Osteoblast (primary cell): ENCODE measurements at regions not wholly inside any gene's neighbourhood (a gene's known extent, or its start where the extent isn't known, plus 50 kb on each side); places are given as distances from the start of the nearest gene placed in this dataset.

Experiments used
- DNase-seq: peaks from one replicate; pipeline ENCODE4 v3.0.0; 2011; ENCODE audit warnings: low spot score, mixed read lengths; ENCODE audit not compliant: insufficient read length; ENCODE audit errors: missing footprints
- H2AFZ ChIP-seq: 2 replicates; pipeline ENCODE4 v1.6.0; 2011; ENCODE audit warnings: mild to moderate bottlenecking, low read length
- H3K27ac ChIP-seq: 2 replicates; pipeline ENCODE4 v1.5.1; 2011; ENCODE audit warnings: mild to moderate bottlenecking, low read depth, low read length, moderate library complexity
- H3K27me3 ChIP-seq: 2 replicates; pipeline ENCODE4 v1.6.0; 2012; ENCODE audit warnings: mild to moderate bottlenecking, control low read depth, inconsistent platforms, low read length, moderate library complexity; ENCODE audit not compliant: insufficient read depth
- H3K36me3 ChIP-seq: 2 replicates; pipeline ENCODE4 v1.5.1; 2011; ENCODE audit warnings: mild to moderate bottlenecking, low read length, control low read depth, moderate library complexity; ENCODE audit not compliant: insufficient read depth
- H3K4me1 ChIP-seq: 2 replicates; pipeline ENCODE4 v1.5.1; 2011; ENCODE audit warnings: mild to moderate bottlenecking, low read length, control low read depth, moderate library complexity; ENCODE audit not compliant: insufficient read depth
- H3K4me2 ChIP-seq: 2 replicates; pipeline ENCODE4 v1.6.0; 2011; ENCODE audit warnings: mild to moderate bottlenecking, low read length; ENCODE audit not compliant: insufficient read depth
- H3K4me3 ChIP-seq: fragments of 200-600 bp; sonication (generic); 3 replicates; pipeline ENCODE4 v1.5.1; 2012; ENCODE audit warnings: mild to moderate bottlenecking, low read length, inconsistent platforms; ENCODE audit not compliant: insufficient read depth
- H3K79me2 ChIP-seq: 2 replicates; pipeline ENCODE4 v1.6.0; 2012; ENCODE audit warnings: mild to moderate bottlenecking, low read length, control low read depth, inconsistent platforms; ENCODE audit not compliant: insufficient read depth
- H3K9me3 ChIP-seq: 2 replicates; pipeline ENCODE4 v1.5.1; 2011; ENCODE audit warnings: low read depth, low read length, control low read depth
- H4K20me1 ChIP-seq: 2 replicates; pipeline ENCODE4 v1.6.0; 2012; ENCODE audit warnings: mild to moderate bottlenecking, low read length, control low read depth; ENCODE audit not compliant: insufficient read depth
- TF ChIP-seq, protein P1 (sequence below): IDR thresholded peaks from 2 replicates; pipeline ENCODE4 v1.5.1; 2011; ENCODE audit warnings: mild to moderate bottlenecking, low read depth, low read length, moderate library complexity; ENCODE audit errors: extremely low read depth

DNA sequence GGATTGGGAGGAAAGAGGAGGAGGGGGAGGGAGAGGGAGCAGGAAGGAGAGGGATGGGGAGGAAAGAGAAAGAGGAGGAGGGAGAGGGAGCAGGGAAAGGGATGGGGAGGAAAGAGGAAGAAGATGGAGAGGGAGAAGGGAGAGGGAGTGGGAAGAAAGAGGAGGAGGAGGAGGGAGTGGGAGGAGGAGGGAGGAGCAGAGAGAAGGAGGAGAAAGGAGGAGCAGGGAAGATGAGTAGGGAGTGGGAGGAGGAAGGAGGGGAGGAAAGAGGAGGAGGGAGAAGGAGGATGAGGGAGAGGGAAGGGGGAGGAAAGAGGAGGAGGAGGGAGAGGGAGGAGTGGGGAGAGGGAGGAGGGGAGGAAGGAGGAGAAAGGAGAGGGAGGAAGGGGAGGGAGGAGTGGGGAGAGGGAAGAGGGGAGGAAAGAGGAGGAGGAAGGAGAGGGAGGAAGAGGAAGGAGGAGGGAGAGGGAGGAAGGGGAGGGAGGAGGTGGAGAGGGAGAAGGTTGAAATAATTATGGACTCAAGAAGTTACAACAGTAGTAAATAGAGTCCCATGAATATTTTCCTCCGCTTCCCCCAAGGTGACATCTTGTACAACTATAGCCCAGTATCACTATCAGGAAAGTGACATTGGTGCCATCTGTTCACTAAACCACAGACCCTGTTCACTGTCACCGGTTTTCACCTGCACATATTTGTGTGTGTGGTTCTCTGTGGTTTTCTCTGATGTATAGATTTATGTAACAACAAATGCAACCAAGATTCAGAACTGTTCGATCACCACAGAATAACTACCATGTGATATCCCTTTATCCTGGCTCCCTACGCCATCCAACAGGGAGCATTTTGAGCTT lies 325.3 kb upstream of the EEF2KMT start:
- Histone ChIP-seq H2AFZ (no peak overlapping the region), H3K79me2 (no peaks in the 10 kb centered on the region), H3K9me3 (no peaks in the 10 kb centered on the region), H3K27me3 (no peaks in the 10 kb centered on the region), H3K4me2 (no peak overlapping the region), H3K4me1 (no peaks in the 10 kb centered on the region), H3K36me3 (no peaks in the 10 kb centered on the region), H3K4me3 (no peak overlapping the region), H4K20me1 (no peaks in the 10 kb centered on the region), H3K27ac (no peak overlapping the region)
- no peak for DNase-seq
- TF ChIP-seq, protein P1, sequence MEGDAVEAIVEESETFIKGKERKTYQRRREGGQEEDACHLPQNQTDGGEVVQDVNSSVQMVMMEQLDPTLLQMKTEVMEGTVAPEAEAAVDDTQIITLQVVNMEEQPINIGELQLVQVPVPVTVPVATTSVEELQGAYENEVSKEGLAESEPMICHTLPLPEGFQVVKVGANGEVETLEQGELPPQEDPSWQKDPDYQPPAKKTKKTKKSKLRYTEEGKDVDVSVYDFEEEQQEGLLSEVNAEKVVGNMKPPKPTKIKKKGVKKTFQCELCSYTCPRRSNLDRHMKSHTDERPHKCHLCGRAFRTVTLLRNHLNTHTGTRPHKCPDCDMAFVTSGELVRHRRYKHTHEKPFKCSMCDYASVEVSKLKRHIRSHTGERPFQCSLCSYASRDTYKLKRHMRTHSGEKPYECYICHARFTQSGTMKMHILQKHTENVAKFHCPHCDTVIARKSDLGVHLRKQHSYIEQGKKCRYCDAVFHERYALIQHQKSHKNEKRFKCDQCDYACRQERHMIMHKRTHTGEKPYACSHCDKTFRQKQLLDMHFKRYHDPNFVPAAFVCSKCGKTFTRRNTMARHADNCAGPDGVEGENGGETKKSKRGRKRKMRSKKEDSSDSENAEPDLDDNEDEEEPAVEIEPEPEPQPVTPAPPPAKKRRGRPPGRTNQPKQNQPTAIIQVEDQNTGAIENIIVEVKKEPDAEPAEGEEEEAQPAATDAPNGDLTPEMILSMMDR = no peak

GRCh38 chr16:5422047-5422446 lies 324.5 kb upstream of the EEF2KMT start:
- H3K4me1 ChIP-seq = no peaks in the 10 kb centered on the region
- no peaks in the 10 kb centered on the region for H3K79me2 ChIP-seq
- no peaks in the 10 kb centered on the region for H3K36me3 ChIP-seq
- no peak overlapping the region for H3K4me2 ChIP-seq
- no peaks in the 10 kb centered on the region for H3K9me3 ChIP-seq
- DNase-seq = peak; percentile 70
- no peak overlapping the region for H2AFZ ChIP-seq
- no peak overlapping the region for H3K4me3 ChIP-seq
- TF ChIP-seq, protein P1 = no peak
- H3K27ac ChIP-seq = no peak overlapping the region
- H3K27me3 ChIP-seq = no peaks in the 10 kb centered on the region
- H4K20me1 ChIP-seq = no peaks in the 10 kb centered on the region

- TF ChIP-seq, protein P1 = no peak
- Histone ChIP-seq H3K4me3 (no peak overlapping the region), H3K27ac (no peak overlapping the region), H3K36me3 (no peaks in the 10 kb centered on the region), H3K9me3 (no peaks in the 10 kb centered on the region), H3K4me1 (no peaks in the 10 kb centered on the region), H4K20me1 (no peaks in the 10 kb centered on the region), H3K79me2 (no peaks in the 10 kb centered on the region), H3K27me3 (no peaks in the 10 kb centered on the region), H3K4me2 (no peak overlapping the region), H2AFZ (no peak overlapping the region)
- DNase-seq = no peak
Measured at GRCh38 chr16:5416013-5416412, 318.4 kb upstream of the EEF2KMT start.

- DNase-seq = no peak
- no peaks in the 10 kb centered on the region for H3K79me2 ChIP-seq
- no peaks in the 10 kb centered on the region for H3K9me3 ChIP-seq
- no peaks in the 10 kb centered on the region for H3K27me3 ChIP-seq
- H3K4me2 ChIP-seq = no peak overlapping the region
- TF ChIP-seq, protein P1 = no peak
- no peak overlapping the region for H3K4me3 ChIP-seq
- H3K4me1 ChIP-seq = no peaks in the 10 kb centered on the region
- H2AFZ ChIP-seq = no peak overlapping the region
- no peaks in the 10 kb centered on the region for H3K36me3 ChIP-seq
- no peaks in the 10 kb centered on the region for H4K20me1 ChIP-seq
- no peak overlapping the region for H3K27ac ChIP-seq
Measured at GRCh38 chr16:5415123-5415522, 317.5 kb upstream of the EEF2KMT start.
